Stimulated activated CD4-positive, alpha-beta T cell treated with anti-CD3 and anti-CD28 coated beads, TNF-alpha, amount 100 ng/mL, for 48 hours (primary cell): ENCODE measurements at regions not wholly inside any gene's neighbourhood (a gene's known extent, or its start where the extent isn't known, plus 50 kb on each side); places are given as distances from the start of the nearest gene placed in this dataset.

Source experiments
- DNase-seq, 3 donors: peaks; one replicate each; pipeline ENCODE4 v3.0.0-alpha.2; 2020; ENCODE audit warnings: low read depth in 3 of 3

DNA sequence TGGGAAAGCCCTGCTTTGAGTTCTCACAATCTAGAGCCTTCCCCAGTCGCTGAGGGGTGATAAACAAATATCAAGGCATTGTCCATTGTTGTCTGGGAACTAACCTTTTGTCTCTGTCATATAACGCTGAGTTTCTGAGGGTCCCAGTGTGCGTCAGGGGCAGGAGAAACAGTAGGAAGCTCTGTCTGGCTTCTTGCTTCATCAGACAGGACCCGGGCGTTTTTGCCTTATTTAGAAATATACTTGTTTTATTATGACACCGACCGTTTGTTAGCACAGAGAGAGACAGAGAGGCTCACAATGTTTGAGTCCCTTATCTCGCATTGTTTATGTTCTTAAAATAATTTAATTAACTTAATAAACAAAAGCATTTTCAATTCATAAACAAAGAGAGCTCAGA is 204.9 kb upstream of the GAS1 start:
- DNase-seq = no peak

DNA sequence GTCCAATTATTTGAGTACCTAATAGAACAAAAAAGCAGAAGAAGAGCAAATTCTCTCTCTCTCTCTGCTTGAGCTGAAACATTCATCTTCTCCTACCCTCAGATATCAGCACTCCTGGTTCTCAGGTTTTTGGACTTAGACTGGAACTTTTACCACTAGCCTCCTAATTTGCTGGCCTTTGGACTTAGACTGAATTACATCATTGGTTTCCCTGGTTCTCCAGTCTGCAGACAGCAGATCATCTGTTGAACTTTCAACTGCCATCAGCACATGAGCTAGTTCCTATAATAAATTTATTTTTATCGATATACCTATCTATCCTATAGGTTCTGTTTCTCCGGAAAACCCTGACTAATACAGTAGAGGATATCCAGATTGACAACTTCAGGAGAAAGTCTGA is 208.9 kb upstream of the GAS1 start:
- no peak for DNase-seq

DNA sequence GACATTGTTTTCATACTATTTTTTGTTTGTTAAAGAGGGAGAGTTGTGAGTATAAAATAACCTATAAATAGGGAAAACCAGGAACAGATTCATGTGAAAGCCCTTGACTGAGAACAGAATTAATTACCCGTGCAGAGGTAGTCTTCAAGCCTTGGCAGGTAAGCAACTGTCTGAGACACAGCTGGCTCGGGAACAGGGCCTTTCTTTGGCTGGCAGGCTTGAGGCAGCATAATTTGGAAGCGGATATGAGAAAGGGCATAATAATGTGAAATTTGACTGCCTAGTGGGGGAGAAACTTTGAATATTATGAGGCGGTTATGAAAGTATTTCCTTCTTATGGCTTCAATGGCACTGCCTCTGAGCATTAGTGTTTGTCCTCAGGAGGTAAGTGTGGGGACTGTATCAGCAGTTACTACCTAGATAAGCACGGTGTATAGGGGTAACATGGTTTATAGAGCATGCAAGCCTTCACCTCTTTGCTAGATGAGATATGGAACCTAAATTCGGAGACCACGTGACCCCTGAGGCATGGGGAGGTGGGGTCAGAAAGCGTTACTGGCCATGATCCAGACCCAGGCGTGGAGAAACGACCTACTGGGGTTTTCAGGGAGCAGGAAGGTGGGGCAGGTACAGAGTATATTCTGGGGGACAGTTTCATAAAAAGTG is 210.2 kb upstream of the GAS1 start:
- DNase-seq = no peak

DNA sequence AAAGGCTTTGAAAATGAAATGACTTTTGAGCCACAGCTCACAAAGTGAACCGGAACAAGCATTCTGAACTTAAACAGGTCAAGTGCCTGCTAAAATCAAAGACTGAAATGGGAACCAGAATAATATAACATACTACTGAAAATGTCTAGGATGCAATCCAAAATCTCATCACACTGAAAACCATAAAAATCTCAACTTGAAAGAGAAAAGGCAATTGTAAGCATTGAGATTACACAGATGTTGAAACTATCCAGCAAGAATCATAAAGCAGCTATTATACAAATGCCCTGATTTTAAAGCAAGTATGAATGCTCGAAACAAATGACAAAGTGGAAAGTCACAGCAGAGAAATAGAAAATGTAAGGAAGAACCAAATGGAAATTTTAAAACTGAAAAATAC is 211.5 kb upstream of the GAS1 start:
- no peak for DNase-seq

DNA sequence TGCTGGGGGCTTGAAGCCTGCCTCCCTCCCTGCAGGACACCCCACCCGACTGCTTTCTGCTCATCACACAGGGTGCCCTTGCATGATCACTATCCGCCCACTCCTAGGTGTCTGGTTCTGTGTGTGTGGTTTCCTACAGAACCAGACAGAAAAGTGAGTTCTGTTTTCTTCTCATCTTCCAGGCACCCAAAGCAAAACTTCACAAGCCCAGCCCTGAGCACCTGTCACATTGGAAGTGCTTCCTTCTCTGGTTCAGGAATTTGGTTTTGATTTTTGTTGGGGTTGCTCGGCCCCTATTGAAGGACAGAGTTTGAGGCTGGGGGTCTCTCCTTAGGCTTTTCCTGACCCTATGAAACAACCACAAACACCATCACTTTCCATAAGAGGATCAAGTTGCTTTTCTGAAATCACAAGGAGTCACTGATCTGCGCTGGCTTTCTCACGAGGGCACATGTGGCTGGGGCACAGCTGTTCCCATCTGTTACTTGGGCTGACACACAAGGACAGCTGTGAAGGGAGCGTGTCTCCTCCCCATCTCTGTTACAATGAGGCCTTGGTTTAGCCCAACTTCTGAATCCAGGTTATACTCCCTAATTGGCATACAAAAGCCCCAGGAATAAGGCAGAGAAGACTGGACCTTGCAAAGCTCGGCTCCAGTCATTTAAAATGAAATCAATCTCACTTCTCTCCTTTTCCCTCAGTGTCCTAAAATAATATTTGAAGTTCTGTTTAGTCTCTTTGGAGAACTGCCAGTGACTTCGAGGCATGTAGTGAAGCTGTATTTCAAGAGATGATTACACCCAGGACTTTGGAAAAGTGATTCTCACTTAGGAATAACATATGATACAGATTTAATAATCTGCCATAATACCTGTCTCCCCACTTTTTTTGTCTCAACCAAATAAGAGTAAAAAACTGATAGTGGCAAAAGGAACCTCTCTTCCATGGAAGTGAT is 213.1 kb upstream of the GAS1 start:
- no peak for DNase-seq

DNA sequence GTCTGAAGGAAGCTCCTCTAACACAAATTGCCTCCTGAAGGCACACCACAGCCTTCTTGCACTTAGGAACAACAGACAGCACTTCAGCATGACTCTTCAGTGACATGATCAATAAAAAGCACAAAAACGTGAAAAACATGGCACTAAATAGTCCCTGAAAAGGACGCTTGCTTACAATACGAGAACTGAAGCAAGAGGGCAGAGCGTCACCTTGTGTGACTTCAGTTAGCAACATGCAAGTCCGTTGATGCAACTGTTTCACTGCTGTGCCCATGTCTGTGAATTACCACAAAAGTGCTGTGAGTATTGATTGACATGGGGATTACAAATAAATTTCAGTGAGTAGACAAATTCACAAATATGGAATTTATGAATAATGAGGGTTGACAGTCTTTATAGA is 219.9 kb upstream of the GAS1 start:
- DNase-seq = no peak

DNA sequence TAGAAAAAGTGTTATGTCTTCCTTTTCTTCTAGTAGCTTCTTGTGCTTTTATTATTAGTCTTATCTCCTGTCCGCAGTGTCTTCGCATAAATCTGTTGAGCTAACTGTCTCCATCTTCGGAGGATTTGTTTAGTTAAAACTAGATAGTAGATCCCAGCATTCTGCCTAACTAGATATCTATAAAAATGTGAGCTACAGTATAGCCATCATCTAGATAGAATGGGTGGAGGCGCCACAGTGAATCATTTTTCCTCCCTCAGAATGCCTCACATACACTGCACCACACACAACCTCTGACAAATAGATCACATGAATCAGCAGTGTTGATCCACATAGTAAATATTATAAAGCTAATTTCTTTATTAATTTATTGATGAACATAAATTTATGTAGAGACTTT is 220.3 kb upstream of the GAS1 start:
- DNase-seq = no peak

DNA sequence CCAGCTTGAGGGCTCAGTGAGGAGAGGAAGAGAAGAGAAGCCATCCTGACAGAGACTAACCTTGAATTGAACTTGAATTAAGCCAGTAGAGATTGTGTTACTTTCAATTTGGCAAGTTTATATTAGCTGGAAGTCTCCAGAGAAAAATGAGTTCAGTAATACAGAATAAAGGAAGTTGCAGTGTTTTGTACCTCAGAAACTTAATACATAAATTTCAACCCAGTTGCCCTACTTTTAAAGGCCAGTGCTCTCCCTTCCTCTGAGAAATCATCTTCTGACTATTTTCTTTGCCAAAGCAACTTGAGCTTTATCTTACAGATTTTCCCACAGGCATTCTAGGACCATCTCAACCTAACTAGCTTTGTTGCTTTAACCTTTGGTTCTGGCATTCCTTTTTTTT is 231.0 kb upstream of the GAS1 start:
- DNase-seq = no peak

DNA sequence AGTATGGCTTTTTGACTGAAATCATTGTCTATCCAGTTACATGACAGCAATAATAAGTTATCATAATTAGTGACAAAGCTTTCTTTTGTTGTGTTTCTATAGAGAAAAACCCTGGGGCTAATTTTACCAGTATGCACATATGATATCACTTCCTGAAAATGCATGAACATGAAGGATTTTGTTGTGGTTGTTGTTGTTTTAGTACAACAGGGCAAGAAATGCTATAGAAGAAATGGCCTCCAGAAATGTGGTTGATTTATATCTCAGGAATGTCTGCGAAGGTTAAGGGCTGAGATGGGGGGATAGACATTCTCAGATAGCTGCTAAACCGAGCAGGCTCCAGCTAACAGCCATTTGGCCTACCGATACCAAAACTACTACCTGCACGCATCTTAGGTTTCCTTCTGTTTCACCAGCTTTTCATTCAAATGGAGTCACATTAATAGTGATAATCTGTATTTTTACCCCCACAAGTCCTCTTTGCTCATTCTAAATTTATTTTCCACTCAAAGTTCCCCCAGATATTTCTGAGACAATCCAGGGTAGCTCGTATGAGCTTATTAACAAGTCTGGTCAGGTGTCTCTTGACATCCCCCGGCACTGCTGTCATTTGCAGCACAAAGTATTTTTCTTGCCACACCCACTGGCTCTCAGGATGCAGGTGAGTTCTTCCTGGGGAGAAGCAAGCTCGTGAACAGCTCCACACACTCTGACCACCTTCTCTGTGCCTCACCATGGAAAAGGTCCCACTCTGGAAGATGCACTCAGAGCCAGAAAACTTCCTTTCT is 232.4 kb upstream of the GAS1 start:
- no peak for DNase-seq

DNA sequence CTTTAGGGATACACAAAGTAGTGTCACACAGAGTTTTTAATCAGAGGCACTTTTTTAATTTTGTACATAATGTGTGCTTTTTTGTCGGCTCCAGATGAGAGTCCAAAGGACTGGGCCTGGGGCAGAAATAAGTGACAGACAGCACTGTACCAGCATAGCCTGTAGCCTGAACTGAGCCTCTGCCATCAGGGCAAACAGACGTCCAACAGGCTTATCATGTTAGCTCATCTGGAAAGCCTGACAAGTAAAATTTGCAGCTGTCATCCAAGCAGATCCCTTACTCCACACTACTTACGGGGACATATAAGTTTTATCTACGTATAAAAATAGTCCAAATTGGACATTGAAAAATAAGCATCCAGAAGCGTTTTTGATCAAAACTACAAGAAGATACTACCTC is 233.1 kb upstream of the GAS1 start:
- DNase-seq = no peak

DNA sequence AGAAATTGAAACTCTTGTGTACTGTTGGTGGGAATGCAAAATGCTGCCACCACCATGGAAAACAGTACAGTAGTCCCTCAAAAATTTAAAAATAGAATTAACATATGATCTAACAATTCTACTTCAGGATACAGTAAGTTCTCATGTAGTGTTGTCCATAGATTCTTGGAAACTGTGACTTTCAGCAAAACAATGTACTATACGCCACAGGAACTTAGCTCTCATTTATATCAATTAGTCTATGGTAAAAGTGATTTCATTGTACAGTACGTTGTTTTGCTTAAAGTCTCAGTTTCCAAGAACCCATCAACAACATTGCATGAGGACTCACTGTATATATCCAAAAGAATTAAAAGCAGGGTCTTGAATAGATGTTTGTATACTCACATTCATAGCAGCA is 233.5 kb upstream of the GAS1 start:
- no peak for DNase-seq

DNA sequence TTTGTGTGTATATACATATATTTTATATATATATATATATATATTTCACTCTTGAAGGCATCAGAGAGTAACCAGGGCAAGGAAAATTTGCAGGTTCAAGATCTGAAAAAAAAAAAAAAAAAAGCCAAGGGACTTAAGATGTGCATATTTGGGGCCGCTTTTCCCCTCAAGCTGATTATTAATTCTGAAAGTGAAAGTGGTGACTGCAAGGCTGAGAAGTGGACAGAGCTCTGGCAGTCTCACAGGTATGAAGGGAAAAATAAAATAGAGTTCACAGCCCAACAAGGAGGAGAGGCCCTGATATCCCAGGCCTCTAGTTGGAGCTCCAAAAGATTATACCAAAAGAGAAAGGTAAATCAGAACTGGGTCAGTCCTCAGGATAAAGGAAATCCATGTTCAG is 234.4 kb upstream of the GAS1 start:
- DNase-seq = no peak

DNA sequence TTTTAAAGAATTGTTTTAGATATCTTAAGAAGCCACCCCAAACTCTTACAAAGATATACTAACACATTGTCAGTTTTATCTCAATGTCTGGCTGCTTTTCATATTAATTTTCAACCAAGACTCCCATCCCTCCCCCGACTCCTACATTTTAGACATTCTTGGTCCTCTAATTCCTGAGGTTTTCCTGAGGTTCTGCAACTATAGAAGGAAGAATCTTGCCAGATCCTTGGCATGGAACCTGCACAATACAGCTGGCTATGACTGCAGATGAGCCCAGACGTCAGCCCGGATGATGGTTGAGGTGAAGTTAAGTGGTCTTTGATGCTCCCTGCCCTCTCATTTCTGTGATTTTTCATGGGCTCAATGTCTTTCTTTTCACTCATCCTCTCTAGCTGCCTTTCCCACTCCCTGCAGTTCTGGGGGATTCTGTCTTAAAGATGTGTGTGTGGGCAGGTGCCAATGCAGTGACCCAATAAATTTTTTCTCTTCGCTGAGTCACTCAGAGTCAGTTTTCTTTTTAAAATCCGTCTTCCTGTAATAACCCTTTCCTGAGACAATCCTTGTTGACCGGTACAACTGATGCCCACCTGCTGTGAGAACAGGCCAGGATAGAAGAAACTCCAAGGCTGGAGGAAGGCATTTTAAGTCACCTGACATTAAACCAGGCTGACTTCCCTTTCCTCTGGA is 237.8 kb upstream of the GAS1 start:
- no peak for DNase-seq

DNA sequence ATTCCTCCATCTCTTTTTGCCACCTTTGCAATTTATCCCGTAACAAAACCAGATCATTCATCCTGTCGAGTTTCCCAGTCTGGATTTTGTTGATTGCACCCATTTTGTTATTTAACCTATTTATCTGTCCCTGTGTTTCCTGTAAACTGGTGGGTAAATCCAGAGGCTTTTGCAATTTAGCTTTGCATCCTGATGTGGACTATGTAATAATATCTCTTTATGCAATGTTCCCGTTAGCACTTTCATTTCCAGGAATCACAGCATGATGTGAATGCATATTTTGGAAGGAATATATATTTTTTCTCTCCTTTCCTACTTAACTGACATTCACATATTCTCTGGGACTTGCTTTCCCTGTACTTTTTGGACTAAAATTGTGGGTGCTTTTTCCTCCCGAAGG is 240.3 kb upstream of the GAS1 start:
- DNase-seq = no peak

DNA sequence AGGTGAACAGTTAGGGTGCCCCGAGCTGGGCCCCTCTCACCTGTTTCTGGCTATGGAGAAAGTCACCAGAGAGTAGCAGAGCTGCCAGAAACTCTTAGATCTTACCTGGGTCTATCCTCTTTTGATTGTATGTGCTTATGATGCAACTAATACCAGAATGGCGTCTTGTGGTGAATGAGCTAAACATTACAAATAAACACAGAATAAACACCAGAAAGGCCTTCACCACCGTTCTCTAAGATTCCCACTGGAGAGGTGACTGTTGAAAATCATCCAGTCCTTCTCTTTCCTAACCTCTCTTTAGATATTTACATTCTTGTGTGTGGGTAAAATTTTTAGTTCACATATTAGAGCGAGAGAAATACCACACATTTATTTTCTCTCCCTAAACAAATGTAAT is 241.7 kb upstream of the GAS1 start:
- no peak for DNase-seq

DNA sequence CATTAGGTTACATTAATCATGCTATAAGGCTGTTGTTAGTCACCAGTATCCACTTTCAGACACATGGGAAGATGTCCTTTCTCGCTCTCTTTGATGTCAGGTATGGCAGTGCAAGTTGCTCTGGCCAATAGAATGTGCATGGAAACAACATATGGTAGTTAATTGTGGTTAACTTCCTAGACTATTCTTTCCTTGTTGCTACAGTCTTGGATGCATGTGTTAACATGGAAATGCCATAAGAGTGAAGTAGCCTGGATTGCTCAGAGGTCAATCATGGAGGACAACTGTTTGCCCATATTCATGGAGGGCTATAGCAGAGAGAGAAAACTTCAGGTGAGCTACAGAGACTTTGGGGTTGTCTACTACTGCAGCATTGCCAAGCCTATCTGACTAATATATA is 245.8 kb upstream of the GAS1 start:
- DNase-seq = no peak

DNA sequence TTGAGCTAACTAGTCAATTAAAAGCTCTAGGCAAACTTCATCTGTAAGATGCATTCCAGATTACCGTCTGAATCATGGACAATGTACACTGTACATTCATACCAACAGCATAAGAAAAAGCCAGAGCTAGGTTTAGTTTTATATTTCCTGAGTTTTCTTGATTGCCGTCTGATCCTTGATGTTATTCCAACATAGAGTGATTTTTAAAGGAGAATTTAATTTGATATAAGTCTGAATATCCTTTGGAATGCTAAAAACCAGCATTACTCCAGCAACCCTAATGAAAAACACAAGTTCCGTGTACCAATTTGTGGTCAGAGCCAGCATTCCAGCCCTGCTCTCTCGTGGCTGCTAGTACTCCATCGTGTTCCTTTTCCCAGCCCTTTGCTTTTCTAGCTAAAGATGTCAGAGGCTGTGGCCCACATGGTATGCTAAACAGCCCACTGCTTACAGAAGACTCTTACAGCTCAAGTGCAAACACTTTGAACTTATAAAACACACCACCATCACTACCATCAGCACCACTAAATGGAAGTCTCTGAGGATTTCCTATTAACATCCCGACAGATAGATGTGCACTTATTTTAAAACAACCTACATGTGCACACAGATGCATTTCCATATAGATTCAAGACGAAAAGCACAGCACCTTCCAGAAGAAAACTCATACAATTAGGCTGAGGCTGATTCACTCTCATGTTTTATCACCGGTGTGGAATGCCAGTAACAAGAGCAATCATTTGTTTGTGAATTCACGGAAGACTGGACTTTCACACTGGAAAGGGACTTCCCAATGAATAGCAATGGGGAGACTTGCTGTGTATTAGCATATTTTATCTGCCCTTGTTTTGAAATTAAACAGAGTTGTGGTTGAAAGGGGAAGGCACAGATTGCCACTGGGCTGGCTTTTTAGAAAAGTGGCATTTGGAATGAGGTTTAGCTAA is 246.9 kb upstream of the GAS1 start:
- no peak for DNase-seq

DNA sequence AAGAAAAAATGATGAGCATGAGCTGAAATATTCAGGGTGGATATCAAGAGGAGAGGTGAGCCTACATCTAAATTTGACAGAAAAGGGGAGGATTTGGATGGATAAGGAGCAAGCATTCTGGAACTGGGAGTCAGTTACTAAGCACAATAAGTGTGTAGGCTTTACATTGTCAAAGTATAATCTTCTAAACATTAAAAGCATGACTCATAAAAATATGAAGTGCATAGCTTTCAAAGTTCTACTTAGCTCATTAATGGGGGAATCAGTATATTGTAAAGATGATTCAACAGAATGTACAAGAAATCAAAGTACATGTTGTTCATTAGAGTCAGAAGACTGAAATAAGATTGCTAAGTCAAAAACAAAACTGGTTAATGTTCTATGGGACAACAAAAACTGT is 248.0 kb upstream of the GAS1 start:
- DNase-seq = no peak

DNA sequence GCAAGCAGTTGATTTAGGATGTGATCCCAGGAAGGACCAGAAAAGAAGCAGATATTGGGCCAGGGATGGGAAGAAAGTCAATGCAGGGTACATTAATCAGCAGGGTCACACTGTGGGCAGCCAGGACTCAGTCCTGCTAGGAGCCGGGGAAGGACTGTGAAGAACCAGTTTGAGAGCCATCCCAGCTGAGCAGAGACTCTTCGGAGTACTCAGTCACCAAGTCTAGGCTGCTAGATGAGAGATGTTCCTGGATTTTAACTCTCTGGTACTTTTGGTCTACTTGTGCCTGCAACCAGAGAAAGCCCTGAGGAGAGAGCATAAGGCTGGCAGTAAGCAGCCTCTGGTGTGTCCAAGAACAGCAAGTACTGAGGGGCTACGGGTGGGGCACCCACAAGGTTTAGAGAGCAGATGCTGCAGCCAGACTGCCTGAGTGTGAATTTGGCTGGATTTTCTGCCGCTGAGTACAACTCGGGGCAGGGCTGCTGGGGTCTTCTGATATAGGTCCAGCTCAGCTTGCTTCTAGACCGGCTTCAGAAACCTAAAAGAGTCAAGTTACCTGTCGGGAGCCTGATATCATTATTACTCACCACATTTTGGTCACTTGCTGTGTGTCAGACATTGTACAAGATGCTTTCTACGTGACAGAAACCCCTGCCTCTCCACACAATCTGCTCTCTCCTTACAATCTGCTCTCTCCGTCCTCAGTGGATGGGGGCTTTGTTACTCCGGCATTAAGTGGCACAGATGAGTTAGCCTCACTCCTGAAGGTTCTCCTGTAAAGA is 250.2 kb upstream of the GAS1 start:
- no peak for DNase-seq

DNA sequence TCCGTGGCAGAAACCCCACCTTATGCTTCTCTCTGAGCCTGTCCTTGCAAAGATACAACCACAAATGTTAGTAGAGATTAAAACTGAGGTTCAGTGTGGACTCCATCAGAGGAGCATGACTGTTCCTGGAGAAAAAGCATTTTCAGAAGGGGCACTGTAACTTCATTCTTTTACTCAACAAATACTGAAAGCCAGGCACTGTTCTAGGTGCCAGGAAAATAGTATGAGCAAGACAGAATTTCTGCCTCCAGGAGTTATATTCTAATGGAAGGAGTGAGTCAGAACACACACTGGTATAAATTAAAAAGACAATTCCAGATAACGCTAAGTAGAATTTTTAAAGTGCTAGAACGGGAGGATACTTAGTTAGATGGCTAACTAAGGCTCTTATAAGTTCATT is 251.4 kb upstream of the GAS1 start:
- no peak for DNase-seq
